OCI-LY1 (cell line): ENCODE measurements at regions not wholly inside any gene's neighbourhood (a gene's known extent, or its start where the extent isn't known, plus 50 kb on each side); places are given as distances from the start of the nearest gene placed in this dataset.

Experiments used
- EZH2 ChIP-seq: fragments of 200-600 bp; sonication (generic), shearing (Covaris generic); IDR thresholded peaks from 2 replicates; pipeline ENCODE4 v1.8.0; 2017; ENCODE audit warnings: borderline replicate concordance, mixed run types, mild to moderate bottlenecking, antibody characterized with exemption, low read length, moderate library complexity, mixed read lengths
- TF ChIP-seq, protein P1 (sequence below): fragments of 200-600 bp; sonication (generic), shearing (Covaris generic); IDR thresholded peaks from 2 replicates; pipeline ENCODE4 v1.5.1; 2017; ENCODE audit warnings: mild to moderate bottlenecking, antibody characterized with exemption, low read length, moderate library complexity, mixed read lengths

DNA sequence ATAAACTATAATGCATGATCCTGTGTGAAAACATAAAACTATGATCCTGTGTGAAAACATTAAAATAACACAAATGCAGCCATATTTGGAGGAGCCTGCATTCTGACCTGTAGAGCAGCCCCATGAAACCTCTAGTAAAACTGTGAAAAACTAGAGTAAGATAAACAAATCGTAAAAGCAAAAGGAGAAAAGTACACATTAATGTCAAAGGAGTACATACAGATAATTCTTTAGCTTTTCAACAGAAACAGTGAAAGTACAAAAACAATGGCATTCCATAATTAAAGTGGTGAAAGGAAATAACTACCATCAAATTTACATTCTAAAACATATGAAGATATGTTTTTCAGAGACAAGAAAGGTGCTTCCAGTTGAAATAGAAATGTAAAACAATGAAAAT, 1267.2 kb downstream of the SLITRK1 start:
- TF ChIP-seq, protein P1, sequence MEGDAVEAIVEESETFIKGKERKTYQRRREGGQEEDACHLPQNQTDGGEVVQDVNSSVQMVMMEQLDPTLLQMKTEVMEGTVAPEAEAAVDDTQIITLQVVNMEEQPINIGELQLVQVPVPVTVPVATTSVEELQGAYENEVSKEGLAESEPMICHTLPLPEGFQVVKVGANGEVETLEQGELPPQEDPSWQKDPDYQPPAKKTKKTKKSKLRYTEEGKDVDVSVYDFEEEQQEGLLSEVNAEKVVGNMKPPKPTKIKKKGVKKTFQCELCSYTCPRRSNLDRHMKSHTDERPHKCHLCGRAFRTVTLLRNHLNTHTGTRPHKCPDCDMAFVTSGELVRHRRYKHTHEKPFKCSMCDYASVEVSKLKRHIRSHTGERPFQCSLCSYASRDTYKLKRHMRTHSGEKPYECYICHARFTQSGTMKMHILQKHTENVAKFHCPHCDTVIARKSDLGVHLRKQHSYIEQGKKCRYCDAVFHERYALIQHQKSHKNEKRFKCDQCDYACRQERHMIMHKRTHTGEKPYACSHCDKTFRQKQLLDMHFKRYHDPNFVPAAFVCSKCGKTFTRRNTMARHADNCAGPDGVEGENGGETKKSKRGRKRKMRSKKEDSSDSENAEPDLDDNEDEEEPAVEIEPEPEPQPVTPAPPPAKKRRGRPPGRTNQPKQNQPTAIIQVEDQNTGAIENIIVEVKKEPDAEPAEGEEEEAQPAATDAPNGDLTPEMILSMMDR: no peak
- no peak for TF ChIP-seq EZH2
